AG09319 (cell line): ENCODE measurements at regions not wholly inside any gene's neighbourhood (a gene's known extent, or its start where the extent isn't known, plus 50 kb on each side); places are given as distances from the start of the nearest gene placed in this dataset.
"Not testable (repeated sequence)": the region's sequence is repeated elsewhere in the genome, so short reads cannot be mapped to it uniquely, and the experiment has no call there.

ENCODE experiments used
- DNase-seq: peaks from one replicate; pipeline ENCODE4 v3.0.0-alpha.2; 2010; ENCODE audit warnings: low read depth; ENCODE audit errors: extremely low read depth
- TF ChIP-seq, protein P1 (sequence below): IDR thresholded peaks from 2 replicates; pipeline ENCODE4 v1.5.1; 2011; ENCODE audit warnings: low read depth, mild to moderate bottlenecking, inconsistent platforms, low read length, moderate library complexity

DNA sequence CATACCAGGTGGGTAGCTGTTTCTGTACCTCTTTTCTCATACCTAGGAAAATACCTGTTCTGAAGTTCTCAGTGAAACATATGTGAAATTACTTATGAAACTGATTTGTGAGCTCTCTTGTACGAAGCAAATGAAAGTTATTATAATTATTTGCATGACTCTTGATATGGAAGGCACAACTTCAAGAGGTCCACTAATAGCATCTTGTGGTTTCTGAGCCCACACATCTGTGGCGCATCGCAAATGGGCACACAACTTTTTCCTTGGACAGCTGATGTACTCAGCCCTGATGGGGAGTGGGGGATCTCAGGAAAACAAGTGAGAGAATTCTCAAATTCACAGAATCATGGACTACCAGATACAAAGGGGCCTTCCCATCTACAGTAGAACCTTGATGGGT, 432.3 kb downstream of the CD83 start:
- DNase-seq: no peak
- TF ChIP-seq, protein P1, sequence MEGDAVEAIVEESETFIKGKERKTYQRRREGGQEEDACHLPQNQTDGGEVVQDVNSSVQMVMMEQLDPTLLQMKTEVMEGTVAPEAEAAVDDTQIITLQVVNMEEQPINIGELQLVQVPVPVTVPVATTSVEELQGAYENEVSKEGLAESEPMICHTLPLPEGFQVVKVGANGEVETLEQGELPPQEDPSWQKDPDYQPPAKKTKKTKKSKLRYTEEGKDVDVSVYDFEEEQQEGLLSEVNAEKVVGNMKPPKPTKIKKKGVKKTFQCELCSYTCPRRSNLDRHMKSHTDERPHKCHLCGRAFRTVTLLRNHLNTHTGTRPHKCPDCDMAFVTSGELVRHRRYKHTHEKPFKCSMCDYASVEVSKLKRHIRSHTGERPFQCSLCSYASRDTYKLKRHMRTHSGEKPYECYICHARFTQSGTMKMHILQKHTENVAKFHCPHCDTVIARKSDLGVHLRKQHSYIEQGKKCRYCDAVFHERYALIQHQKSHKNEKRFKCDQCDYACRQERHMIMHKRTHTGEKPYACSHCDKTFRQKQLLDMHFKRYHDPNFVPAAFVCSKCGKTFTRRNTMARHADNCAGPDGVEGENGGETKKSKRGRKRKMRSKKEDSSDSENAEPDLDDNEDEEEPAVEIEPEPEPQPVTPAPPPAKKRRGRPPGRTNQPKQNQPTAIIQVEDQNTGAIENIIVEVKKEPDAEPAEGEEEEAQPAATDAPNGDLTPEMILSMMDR: no peak

DNA sequence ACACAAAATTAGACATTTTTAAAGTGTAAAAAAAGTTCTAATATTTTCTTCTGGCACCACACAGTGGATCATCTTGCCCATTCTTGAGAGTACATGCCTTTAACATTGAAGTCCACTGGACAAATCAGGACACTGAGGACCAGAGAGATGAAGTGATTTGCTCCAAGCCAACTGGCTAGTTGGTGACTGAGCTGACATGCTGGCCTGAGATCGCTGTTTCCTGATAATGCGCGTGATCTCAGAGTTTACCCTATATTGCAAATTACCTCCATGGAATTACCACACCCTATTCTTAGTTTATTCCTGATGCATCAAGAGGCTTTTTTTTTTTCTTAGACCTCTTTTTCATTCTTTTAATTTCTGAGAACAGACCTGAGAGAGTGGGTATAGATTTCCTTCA, 432.8 kb downstream of the CD83 start:
- no peak for DNase-seq
- TF ChIP-seq, protein P1: no peak

DNA sequence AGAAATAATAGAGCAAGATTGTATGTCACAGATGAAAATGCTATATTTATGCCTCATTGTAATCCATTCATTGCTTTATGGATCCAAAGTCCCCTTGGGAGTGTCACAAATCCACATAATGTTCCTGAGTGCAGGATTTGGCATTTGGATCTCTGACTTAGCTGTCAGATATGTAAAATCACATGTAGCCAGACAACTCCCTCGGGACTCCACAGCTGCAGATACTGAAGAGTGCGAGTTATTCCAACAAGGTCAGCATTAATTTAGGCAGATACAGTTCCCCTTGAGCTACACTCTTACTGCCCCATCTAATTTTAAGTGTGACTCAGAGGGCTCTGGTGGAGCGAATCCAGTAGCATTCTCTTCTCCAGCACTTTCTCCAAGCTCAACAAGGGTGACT, 433.2 kb downstream of the CD83 start:
- no peak for DNase-seq
- TF ChIP-seq, protein P1: no peak

DNA sequence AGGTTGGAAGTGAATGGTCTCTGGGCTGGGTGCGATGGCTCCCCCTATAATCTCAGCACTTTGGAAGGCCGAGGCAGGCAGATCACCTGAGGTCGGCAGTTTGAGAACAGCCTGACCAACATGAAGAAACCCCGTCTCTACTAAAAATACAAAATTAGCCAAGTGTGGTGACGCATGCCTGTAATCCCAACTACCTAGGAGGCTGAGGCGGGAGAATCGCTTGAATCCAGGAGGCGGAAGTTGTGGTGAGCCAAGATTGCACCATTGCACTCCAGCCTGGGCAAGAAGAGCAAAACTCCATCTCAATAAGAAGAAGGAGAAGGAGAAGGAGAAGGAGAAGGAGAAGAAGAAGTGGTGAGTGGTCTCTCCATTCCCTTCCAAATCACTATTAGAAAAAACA, 434.0 kb downstream of the CD83 start:
- not testable (repeated sequence) for DNase-seq

DNA sequence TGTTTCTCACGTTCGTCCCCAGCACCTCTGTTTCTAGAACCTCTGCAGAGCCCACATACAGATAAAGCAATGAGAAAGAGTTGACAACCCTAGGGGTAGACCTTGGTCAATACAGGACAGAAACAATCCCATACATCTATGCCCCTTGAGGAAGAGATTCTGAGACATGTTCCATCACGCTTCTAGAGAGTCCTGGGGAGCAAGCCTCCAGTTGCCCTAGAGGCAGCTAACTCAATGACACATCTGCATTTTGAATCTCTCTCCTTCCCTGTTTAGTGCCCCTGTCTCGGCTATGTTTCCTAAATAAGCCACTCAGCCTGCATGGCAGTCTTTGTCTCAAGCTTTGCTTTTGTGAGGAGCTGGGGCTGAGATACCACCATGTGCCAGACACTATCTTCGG, 435.3 kb downstream of the CD83 start:
- no peak for DNase-seq
- TF ChIP-seq, protein P1: no peak

DNA sequence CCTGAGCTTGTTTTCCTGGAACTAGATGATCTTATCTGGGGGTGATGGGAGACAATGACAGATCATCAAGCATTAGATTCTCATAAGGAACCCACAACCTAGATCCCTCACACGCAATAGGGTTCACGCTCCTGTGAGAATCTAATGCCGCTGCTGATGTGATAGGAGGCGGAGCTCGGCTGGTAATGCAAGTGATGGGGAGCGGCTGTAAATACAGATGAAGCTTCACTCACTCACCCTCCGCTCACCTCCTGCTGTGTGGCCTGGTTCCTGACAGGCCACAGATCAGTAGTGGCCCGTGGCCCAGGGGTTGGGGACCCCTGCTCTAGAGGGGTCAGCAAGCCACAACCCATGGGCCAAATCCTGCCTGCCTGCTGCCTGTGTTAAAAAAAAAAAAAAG, 435.9 kb downstream of the CD83 start:
- TF ChIP-seq, protein P1: no peak
- no peak for DNase-seq

DNA sequence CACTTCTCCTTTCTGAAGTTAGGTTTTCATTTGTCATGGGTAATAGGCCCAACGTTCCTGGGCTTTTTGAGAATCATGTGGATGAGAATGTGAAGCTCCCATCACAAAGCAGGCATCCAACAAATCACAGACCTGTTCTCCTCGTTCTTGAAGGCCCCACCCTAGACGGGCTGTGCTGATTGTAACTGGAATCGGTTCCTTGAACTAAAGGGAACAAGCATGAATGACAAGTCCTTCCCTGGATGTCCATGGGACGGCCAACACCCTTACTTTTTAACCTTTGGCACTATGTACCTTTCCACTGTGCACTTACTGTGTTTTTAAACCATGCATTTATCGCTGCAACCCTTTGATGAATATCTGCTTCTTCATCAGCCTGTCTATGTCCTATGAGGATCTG, 438.2 kb downstream of the CD83 start:
- no peak for DNase-seq
- TF ChIP-seq, protein P1: no peak

DNA sequence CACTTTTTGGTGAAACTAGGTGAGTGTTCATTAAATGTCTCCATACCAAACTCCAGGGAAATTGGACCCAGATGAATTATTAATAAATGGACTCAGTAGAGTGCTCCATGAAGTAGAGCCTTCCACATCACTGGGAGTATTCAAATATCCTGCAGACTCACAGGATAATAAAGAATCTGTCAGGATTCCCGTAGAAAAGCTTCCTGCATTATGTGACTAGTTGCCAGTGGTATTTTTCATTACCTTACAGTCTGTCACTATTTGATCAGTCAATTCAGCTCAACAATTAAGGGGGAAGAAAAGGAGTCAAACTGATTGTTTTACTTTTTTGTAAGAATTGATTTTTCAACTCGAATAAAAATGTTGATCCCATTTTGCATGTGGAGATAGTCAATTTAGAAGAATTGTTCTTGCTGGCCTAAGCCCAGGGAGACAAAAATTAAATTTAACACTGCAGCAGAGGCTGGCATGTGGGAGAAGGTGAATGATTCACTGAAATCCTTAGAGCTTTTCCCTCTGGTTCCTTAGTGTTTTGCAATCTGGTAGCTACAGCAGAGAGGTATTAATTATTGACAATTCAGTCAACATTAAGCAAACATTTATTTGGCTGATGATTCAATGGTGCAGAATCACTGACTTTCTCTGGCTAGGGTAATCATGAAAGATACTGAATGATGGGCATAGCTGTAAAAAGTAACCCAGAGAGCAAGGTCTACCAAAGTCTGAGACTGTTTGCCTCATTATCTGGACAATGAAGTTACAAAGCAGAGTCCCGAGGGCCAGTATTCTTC, 442.4 kb downstream of the CD83 start:
- DNase-seq: no peak
- TF ChIP-seq, protein P1: no peak

DNA sequence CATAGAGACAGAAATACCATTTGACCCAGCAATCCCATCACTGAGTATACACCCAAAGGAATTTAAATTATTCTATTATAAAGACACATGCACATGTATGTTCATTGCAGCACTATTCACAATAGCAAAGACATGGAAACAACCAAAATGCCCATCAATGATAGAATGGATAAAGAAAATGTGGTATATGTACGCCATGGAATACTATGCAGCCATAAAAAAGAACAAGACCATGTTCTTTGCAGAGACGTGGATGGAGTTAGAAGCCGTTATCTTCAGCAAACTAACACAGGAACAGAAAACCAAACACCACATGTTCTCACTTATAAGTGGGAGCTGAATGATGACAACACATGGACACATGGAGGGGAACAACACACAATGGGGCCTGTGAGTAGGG, 444.0 kb downstream of the CD83 start:
- DNase-seq: not testable (repeated sequence)
